H9 (cell line): ENCODE measurements at regions not wholly inside any gene's neighbourhood (a gene's known extent, or its start where the extent isn't known, plus 50 kb on each side); places are given as distances from the start of the nearest gene placed in this dataset.

Experiments used
- DNase-seq: peaks from one replicate; pipeline ENCODE4 v3.0.0-alpha.2; 2017
- H2AFZ ChIP-seq: one replicate; pipeline ENCODE4 v1.6.1; 2013; ENCODE audit warnings: mild to moderate bottlenecking, low read length, control low read depth, moderate library complexity
- H2AK5ac ChIP-seq: 2 replicates; pipeline ENCODE4 v1.6.1; 2013; ENCODE audit warnings: low read length, control low read depth, mixed read lengths; ENCODE audit not compliant: insufficient read length
- H2BK120ac ChIP-seq: one replicate; pipeline ENCODE4 v1.6.1; 2013; ENCODE audit warnings: low read depth, mild to moderate bottlenecking, low read length, control low read depth, inconsistent platforms; ENCODE audit not compliant: poor library complexity, severe bottlenecking
- H2BK12ac ChIP-seq: 2 replicates; pipeline ENCODE4 v1.6.1; 2013; ENCODE audit warnings: low read length, control low read depth, mixed read lengths, low read depth; ENCODE audit not compliant: insufficient read length
- H2BK15ac ChIP-seq: 2 replicates; pipeline ENCODE4 v1.6.1; 2013; ENCODE audit warnings: low read depth, low read length, control low read depth
- H2BK20ac ChIP-seq: one replicate; pipeline ENCODE4 v1.6.1; 2013; ENCODE audit warnings: low read depth, mild to moderate bottlenecking, low read length, control low read depth, inconsistent platforms; ENCODE audit not compliant: poor library complexity, severe bottlenecking
- H2BK5ac ChIP-seq: 2 replicates; pipeline ENCODE4 v1.6.1; 2013; ENCODE audit warnings: low read length, control low read depth, mixed read lengths; ENCODE audit not compliant: insufficient read length
- H3K14ac ChIP-seq: 2 replicates; pipeline ENCODE4 v1.6.1; 2013; ENCODE audit warnings: low read length, control low read depth; ENCODE audit not compliant: insufficient read depth
- H3K18ac ChIP-seq: 2 replicates; pipeline ENCODE4 v1.6.1; 2013; ENCODE audit warnings: low read depth, mild to moderate bottlenecking, mixed read lengths, low read length, control low read depth; ENCODE audit not compliant: insufficient read length
- H3K23ac ChIP-seq: 2 replicates; pipeline ENCODE4 v1.6.1; 2013; ENCODE audit warnings: low read length, control low read depth, mixed read lengths, low read depth; ENCODE audit not compliant: insufficient read length
- H3K23me2 ChIP-seq: 2 replicates; pipeline ENCODE4 v1.6.1; 2013; ENCODE audit warnings: low read depth, mild to moderate bottlenecking, mixed read lengths, low read length, control low read depth; ENCODE audit not compliant: insufficient read length, poor library complexity, severe bottlenecking
- H3K27ac ChIP-seq: 2 replicates; pipeline ENCODE4 v1.5.1; 2013; ENCODE audit warnings: low read length, control low read depth, mixed read lengths, low read depth; ENCODE audit not compliant: insufficient read length
- H3K27me3 ChIP-seq: 2 replicates; pipeline ENCODE4 v1.6.1; 2013; ENCODE audit warnings: low read length, control low read depth, inconsistent platforms; ENCODE audit not compliant: insufficient read depth
- H3K4ac ChIP-seq: 2 replicates; pipeline ENCODE4 v1.6.1; 2013; ENCODE audit warnings: low read depth, mild to moderate bottlenecking, control low read depth, inconsistent platforms, low read length, moderate library complexity
- H3K4me1 ChIP-seq: 2 replicates; pipeline ENCODE4 v1.6.1; 2013; ENCODE audit warnings: low read length, control low read depth, inconsistent platforms; ENCODE audit not compliant: insufficient read depth
- H3K4me2 ChIP-seq: 2 replicates; pipeline ENCODE4 v1.6.1; 2013; ENCODE audit warnings: low read length, control low read depth, mixed read lengths; ENCODE audit not compliant: insufficient read length, insufficient read depth
- H3K56ac ChIP-seq: 2 replicates; pipeline ENCODE4 v1.6.1; 2013; ENCODE audit warnings: low read depth, mild to moderate bottlenecking, mixed read lengths, low read length, control low read depth; ENCODE audit not compliant: insufficient read length
- H3K79me1 ChIP-seq: 2 replicates; pipeline ENCODE4 v1.6.1; 2013; ENCODE audit warnings: low read depth, mild to moderate bottlenecking, moderate library complexity, low read length, control low read depth, inconsistent platforms; ENCODE audit not compliant: insufficient read depth, poor library complexity, severe bottlenecking
- H3K79me2 ChIP-seq: 2 replicates; pipeline ENCODE4 v1.6.1; 2013; ENCODE audit warnings: low read length, control low read depth, inconsistent platforms; ENCODE audit not compliant: insufficient read depth
- H3K9ac ChIP-seq: 2 replicates; pipeline ENCODE4 v1.6.1; 2013; ENCODE audit warnings: low read length, control low read depth, mixed read lengths; ENCODE audit not compliant: insufficient read length; ENCODE audit errors: extremely low read depth
- H3K9me3 ChIP-seq: one replicate; pipeline ENCODE4 v1.6.1; 2013; ENCODE audit warnings: low read depth, low read length, inconsistent platforms; ENCODE audit not compliant: control insufficient read depth
- H3T11ph ChIP-seq: one replicate; pipeline ENCODE4 v1.6.1; 2013; ENCODE audit warnings: mild to moderate bottlenecking, low read length, control low read depth, inconsistent platforms
- H4K20me1 ChIP-seq: one replicate; pipeline ENCODE4 v1.6.1; 2013; ENCODE audit not compliant: control insufficient read depth, insufficient read length, insufficient read depth
- H4K5ac ChIP-seq: 2 replicates; pipeline ENCODE4 v1.6.1; 2013; ENCODE audit warnings: low read depth, mild to moderate bottlenecking, mixed read lengths, low read length, control low read depth; ENCODE audit not compliant: insufficient read length
- H4K8ac ChIP-seq: replicated peaks from 2 replicates; pipeline ENCODE4 v1.6.1; 2013; ENCODE audit warnings: low read length, control low read depth, mixed read lengths, low read depth; ENCODE audit not compliant: insufficient read length
- H4K91ac ChIP-seq: 2 replicates; pipeline ENCODE4 v1.6.1; 2013; ENCODE audit warnings: low read depth, mild to moderate bottlenecking, moderate library complexity, mixed read lengths, low read length, control low read depth; ENCODE audit not compliant: insufficient read length
- H3K27ac Mint-ChIP-seq, 3 experiments: 2 replicates in 2 of 3; 3 replicates in 1 of 3; pipeline ENCODE4 v1.8.0; 2020 to 2021; ENCODE audit warnings: mixed read lengths in 3 of 3, mild to moderate bottlenecking in 1 of 3, moderate library complexity in 1 of 3
- H3K27me3 Mint-ChIP-seq: 2 replicates; pipeline ENCODE4 v1.8.0; 2021; ENCODE audit warnings: low read depth, mild to moderate bottlenecking, moderate library complexity, mixed read lengths
- H3K36me3 Mint-ChIP-seq, 3 experiments: 2 replicates in 2 of 3; 3 replicates in 1 of 3; pipeline ENCODE4 v1.8.0; 2020 to 2021; ENCODE audit warnings: low read depth in 3 of 3, mixed read lengths in 3 of 3; ENCODE audit not compliant: insufficient read depth in 1 of 3
- H3K4me1 Mint-ChIP-seq, 2 experiments: 2 replicates each; pipeline ENCODE4 v1.8.0; 2020; ENCODE audit warnings: mixed read lengths in 2 of 2
- H3K4me3 Mint-ChIP-seq, 2 experiments: 2 replicates in 1 of 2; 3 replicates in 1 of 2; pipeline ENCODE4 v1.8.0; 2020 to 2021; ENCODE audit warnings: mild to moderate bottlenecking in 2 of 2, mixed read lengths in 2 of 2, moderate library complexity in 1 of 2
- H3K9me3 Mint-ChIP-seq, 2 experiments: 2 replicates in 1 of 2; 3 replicates in 1 of 2; pipeline ENCODE4 v1.8.0; 2020; ENCODE audit warnings: mild to moderate bottlenecking in 2 of 2, mixed read lengths in 2 of 2, moderate library complexity in 1 of 2
- WGBS: extraction: QIAGEN DNeasy Blood & Tissue Kit; methylation state at CpG from one replicate; pipeline ENCODE4 v1.1.7; 2013; ENCODE audit warnings: missing lambda C conversion rate, low lambda C conversion rate, mixed read lengths; ENCODE audit not compliant: insufficient read length; ENCODE audit errors: extremely low coverage; 5-methylcytosine and 5-hydroxymethylcytosine counted together
- TF ChIP-seq, protein P1 (sequence below): fragments of 200-600 bp; sonication (generic); conservative IDR thresholded peaks from 3 replicates; pipeline ENCODE4 v1.8.0; 2021; ENCODE audit warnings: antibody characterized with exemption, mild to moderate bottlenecking

DNA sequence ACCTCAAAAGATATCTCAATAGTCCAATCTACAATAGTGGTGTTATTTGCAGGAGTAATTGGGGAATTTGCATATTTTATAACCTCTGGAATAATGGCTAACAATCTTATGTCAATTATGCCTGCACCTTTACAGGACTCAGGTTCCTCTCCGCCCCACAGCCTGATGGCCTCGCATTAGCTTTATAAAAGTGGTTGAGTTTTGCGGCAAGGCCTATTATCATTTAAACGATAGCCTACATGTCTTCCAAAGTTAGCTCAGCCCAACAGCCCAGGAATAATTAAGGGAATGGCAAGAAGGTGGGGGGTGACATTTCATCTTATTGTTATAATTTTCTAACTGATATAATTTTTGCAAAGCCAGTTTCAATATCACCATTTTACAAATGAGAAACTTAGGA lies 97.3 kb downstream of the RTP4 start:
- no peak overlapping the region for H3K4ac ChIP-seq
- H4K91ac ChIP-seq: no peak overlapping the region
- H3K36me3 Mint-ChIP-seq: peaks cover 20 to 26% (median 21%) of the 10 kb centered on the region in 3 experiments
- H3K27ac ChIP-seq: peak overlapping the region; percentile 52
- no peak overlapping the region for H2AK5ac ChIP-seq
- H3T11ph ChIP-seq: no peak overlapping the region
- no peak overlapping the region for H2AFZ ChIP-seq
- TF ChIP-seq, protein P1, sequence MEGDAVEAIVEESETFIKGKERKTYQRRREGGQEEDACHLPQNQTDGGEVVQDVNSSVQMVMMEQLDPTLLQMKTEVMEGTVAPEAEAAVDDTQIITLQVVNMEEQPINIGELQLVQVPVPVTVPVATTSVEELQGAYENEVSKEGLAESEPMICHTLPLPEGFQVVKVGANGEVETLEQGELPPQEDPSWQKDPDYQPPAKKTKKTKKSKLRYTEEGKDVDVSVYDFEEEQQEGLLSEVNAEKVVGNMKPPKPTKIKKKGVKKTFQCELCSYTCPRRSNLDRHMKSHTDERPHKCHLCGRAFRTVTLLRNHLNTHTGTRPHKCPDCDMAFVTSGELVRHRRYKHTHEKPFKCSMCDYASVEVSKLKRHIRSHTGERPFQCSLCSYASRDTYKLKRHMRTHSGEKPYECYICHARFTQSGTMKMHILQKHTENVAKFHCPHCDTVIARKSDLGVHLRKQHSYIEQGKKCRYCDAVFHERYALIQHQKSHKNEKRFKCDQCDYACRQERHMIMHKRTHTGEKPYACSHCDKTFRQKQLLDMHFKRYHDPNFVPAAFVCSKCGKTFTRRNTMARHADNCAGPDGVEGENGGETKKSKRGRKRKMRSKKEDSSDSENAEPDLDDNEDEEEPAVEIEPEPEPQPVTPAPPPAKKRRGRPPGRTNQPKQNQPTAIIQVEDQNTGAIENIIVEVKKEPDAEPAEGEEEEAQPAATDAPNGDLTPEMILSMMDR: no peak
- no peak overlapping the region for H2BK5ac ChIP-seq
- H3K4me2 ChIP-seq: no peak overlapping the region
- peaks cover 1% of the 10 kb centered on the region; the same call in 1 of the 2 replicates for H3K27me3 Mint-ChIP-seq
- peak; percentile 59 for DNase-seq
- H4K5ac ChIP-seq: no peak overlapping the region
- H3K18ac ChIP-seq: no peak overlapping the region
- no peaks in the 10 kb centered on the region for H3K27me3 ChIP-seq
- no peak overlapping the region for H3K14ac ChIP-seq
- H3K56ac ChIP-seq: no peak overlapping the region
- H3K23ac ChIP-seq: no peak overlapping the region
- no peak overlapping the region for H3K9ac ChIP-seq
- no peak overlapping the region for H2BK12ac ChIP-seq
- H3K9me3 Mint-ChIP-seq: peaks cover 19 to 21% of the 10 kb centered on the region in 2 experiments; a peak in 4 of 5 replicates
- no peaks in the 10 kb centered on the region; the same call in 1 of the 2 replicates for H3K4me1 ChIP-seq
- no peaks in the 10 kb centered on the region for H3K23me2 ChIP-seq
- no peak overlapping the region for H2BK120ac ChIP-seq
- H3K4me3 Mint-ChIP-seq: no peak overlapping the region
- peaks cover 28 to 31% of the 10 kb centered on the region in 2 experiments for H3K4me1 Mint-ChIP-seq
- H2BK15ac ChIP-seq: no peak overlapping the region
- H4K20me1 ChIP-seq: no peaks in the 10 kb centered on the region
- H3K27ac Mint-ChIP-seq: peak overlapping the region; percentile 50 to 99 (median 96); a peak in 6 of 7 replicates
- no peak overlapping the region for H4K8ac ChIP-seq
- WGBS: no CpG with 5 or more reads among the region's 4 CpGs
- no peaks in the 10 kb centered on the region for H3K9me3 ChIP-seq
- H3K79me1 ChIP-seq: no peaks in the 10 kb centered on the region
- H3K79me2 ChIP-seq: no peaks in the 10 kb centered on the region
- no peak overlapping the region for H2BK20ac ChIP-seq
